Smooth muscle cell (in vitro differentiated cells): ENCODE measurements at regions not wholly inside any gene's neighbourhood (a gene's known extent, or its start where the extent isn't known, plus 50 kb on each side); places are given as distances from the start of the nearest gene placed in this dataset.
A peak's percentile ranks its signal among the peaks of the same experiment; 100 is the strongest.

Experiments used
- DNase-seq: peaks from one replicate; lab custom pipeline; 2025; ENCODE audit not compliant: unreplicated experiment; lab: John Stamatoyannopoulos, UW
- H2AFZ ChIP-seq: fragments of 200-600 bp; sonication (generic); 2 replicates; pipeline ENCODE4 v1.6.0; 2016; ENCODE audit warnings: antibody characterized with exemption, low read depth, mild to moderate bottlenecking
- H3F3A ChIP-seq: fragments of 200-600 bp; sonication (generic); 2 replicates; pipeline ENCODE4 v1.6.0; 2017; ENCODE audit warnings: antibody characterized with exemption, low read depth
- H3K27ac ChIP-seq: fragments of 200-600 bp; sonication (generic); 2 replicates; pipeline ENCODE4 v1.5.1; 2016; ENCODE audit warnings: low read depth, mild to moderate bottlenecking
- H3K27me3 ChIP-seq: fragments of 200-600 bp; sonication (generic); 2 replicates; pipeline ENCODE4 v1.6.1; 2016; ENCODE audit warnings: low read depth, mild to moderate bottlenecking
- H3K36me3 ChIP-seq: fragments of 200-600 bp; sonication (generic); 2 replicates; pipeline ENCODE4 v1.5.1; 2016; ENCODE audit warnings: low read depth
- H3K4me1 ChIP-seq: fragments of 200-600 bp; sonication (generic); 2 replicates; pipeline ENCODE4 v1.5.1; 2016; ENCODE audit warnings: low read depth
- H3K4me2 ChIP-seq: fragments of 200-600 bp; sonication (generic); 2 replicates; pipeline ENCODE4 v1.6.0; 2016; ENCODE audit warnings: mild to moderate bottlenecking
- H3K4me3 ChIP-seq: fragments of 200-600 bp; sonication (generic); 2 replicates; pipeline ENCODE4 v1.5.1; 2016; ENCODE audit warnings: mild to moderate bottlenecking
- H3K79me2 ChIP-seq: fragments of 200-600 bp; sonication (generic); 2 replicates; pipeline ENCODE4 v1.6.0; 2016; ENCODE audit warnings: low read depth, mild to moderate bottlenecking
- H3K9ac ChIP-seq: fragments of 200-600 bp; sonication (generic); 2 replicates; pipeline ENCODE4 v1.6.0; 2016; ENCODE audit warnings: low read depth
- H3K9me3 ChIP-seq: fragments of 200-600 bp; sonication (generic); replicated peaks from 2 replicates; pipeline ENCODE4 v1.5.1; 2016; ENCODE audit warnings: low read depth
- H4K20me1 ChIP-seq: fragments of 200-600 bp; sonication (generic); 2 replicates; pipeline ENCODE4 v1.6.0; 2016; ENCODE audit warnings: low read depth
- CTCF ChIP-seq: fragments of 200-600 bp; sonication (generic); IDR thresholded peaks from 2 replicates; pipeline ENCODE4 v1.5.1; 2017; ENCODE audit warnings: borderline replicate concordance, mild to moderate bottlenecking, antibody characterized with exemption; ENCODE audit not compliant: insufficient read depth, poor library complexity, severe bottlenecking
- WGBS: methylation state at CpG from one replicate; pipeline ENCODE4 v1.1.7; 2016; ENCODE audit warnings: low lambda C conversion rate; 5-methylcytosine and 5-hydroxymethylcytosine counted together

- H3K27ac ChIP-seq = no peak overlapping the region
- no peak overlapping the region for H3K4me3 ChIP-seq
- H3K27me3 ChIP-seq = no peaks in the 10 kb centered on the region
- no peak overlapping the region for H2AFZ ChIP-seq
- H3K4me2 ChIP-seq = no peak overlapping the region
- no peak for DNase-seq
- no peaks in the 10 kb centered on the region for H3K36me3 ChIP-seq
- H3K79me2 ChIP-seq = no peaks in the 10 kb centered on the region
- peaks cover 7% of the 10 kb centered on the region for H3F3A ChIP-seq
- H3K9ac ChIP-seq = no peak overlapping the region
- WGBS = 73% methylated on average over 3 of the region's 3 CpGs
- H3K4me1 ChIP-seq = no peaks in the 10 kb centered on the region
- H3K9me3 ChIP-seq = no peaks in the 10 kb centered on the region
- H4K20me1 ChIP-seq = no peaks in the 10 kb centered on the region
- TF ChIP-seq CTCF = no peak
These were observed 51.4 kb upstream of the S1PR1 start for GRCh38 chr1:101185421-101185820.

GRCh38 chr1:101183388-101183699 lies 53.5 kb upstream of the S1PR1 start:
- Histone ChIP-seq H3K4me1 (no peaks in the 10 kb centered on the region), H3K27ac (no peak overlapping the region), H3K4me2 (no peak overlapping the region), H3K9ac (no peak overlapping the region), H3K27me3 (no peaks in the 10 kb centered on the region), H2AFZ (peak overlapping the region; percentile 72), H3K79me2 (no peaks in the 10 kb centered on the region), H3K4me3 (no peak overlapping the region), H3F3A (no peaks in the 10 kb centered on the region), H4K20me1 (no peaks in the 10 kb centered on the region), H3K9me3 (no peaks in the 10 kb centered on the region), H3K36me3 (no peaks in the 10 kb centered on the region)
- 32% methylated on average over 3 of the region's 3 CpGs for WGBS
- DNase-seq = no peak
- no peak for TF ChIP-seq CTCF

- DNase-seq = no peak
- no peaks in the 10 kb centered on the region for H4K20me1 ChIP-seq
- no peaks in the 10 kb centered on the region for H3K4me1 ChIP-seq
- no peak overlapping the region for H3K27ac ChIP-seq
- no peaks in the 10 kb centered on the region for H3F3A ChIP-seq
- no peaks in the 10 kb centered on the region for H3K27me3 ChIP-seq
- H3K9ac ChIP-seq = no peak overlapping the region
- H3K9me3 ChIP-seq = no peaks in the 10 kb centered on the region
- no peak overlapping the region for H3K4me2 ChIP-seq
- H3K36me3 ChIP-seq = no peaks in the 10 kb centered on the region
- peak overlapping the region; percentile 72 for H2AFZ ChIP-seq
- no peaks in the 10 kb centered on the region for H3K79me2 ChIP-seq
- no peak overlapping the region for H3K4me3 ChIP-seq
- TF ChIP-seq CTCF = no peak
These were observed 54.0 kb upstream of the S1PR1 start for GRCh38 chr1:101182627-101183387.

- H3K27ac ChIP-seq = no peak overlapping the region
- H3K9ac ChIP-seq = no peak overlapping the region
- 72% methylated on average over 5 of the region's 5 CpGs for WGBS
- no peaks in the 10 kb centered on the region for H4K20me1 ChIP-seq
- H3K4me2 ChIP-seq = no peak overlapping the region
- no peaks in the 10 kb centered on the region for H3K27me3 ChIP-seq
- no peaks in the 10 kb centered on the region for H3K79me2 ChIP-seq
- H3K4me1 ChIP-seq = no peaks in the 10 kb centered on the region
- H2AFZ ChIP-seq = peak overlapping the region; percentile 30
- no peak for DNase-seq
- no peak overlapping the region for H3K4me3 ChIP-seq
- no peak for TF ChIP-seq CTCF
- H3K9me3 ChIP-seq = no peaks in the 10 kb centered on the region
- no peaks in the 10 kb centered on the region for H3K36me3 ChIP-seq
- no peaks in the 10 kb centered on the region for H3F3A ChIP-seq
These were observed 54.9 kb upstream of the S1PR1 start for GRCh38 chr1:101181930-101182329.
